ENCODE measurements at regions not wholly inside any gene's neighbourhood (a gene's known extent, or its start where the extent isn't known, plus 50 kb on each side); places are given as distances from the start of the nearest gene placed in this dataset.

- H3K27me3 ChIP-seq (ENCODE audit: control insufficient read depth, low read length), result no peaks in the 10 kb centered on the region
- no peaks in the 10 kb centered on the region for H3K9me2 ChIP-seq (replicated peaks; ENCODE audit: control insufficient read depth, low read length)
- H3K36me3 ChIP-seq (ENCODE audit: control insufficient read depth, low read length), result no peaks in the 10 kb centered on the region
- TF ChIP-seq EZH2phosphoT487 (IDR thresholded peaks at IDR 0.05; ENCODE audit: borderline replicate concordance, low read length) (no peak), CTCF (IDR thresholded peaks at IDR 0.05; ENCODE audit: low read depth, low read length, poor library complexity, severe bottlenecking) (no peak)
- H3K4me3 ChIP-seq (ENCODE audit: low read length), result no peak overlapping the region
- no peaks in the 10 kb centered on the region for H4K20me1 ChIP-seq (ENCODE audit: control insufficient read depth, insufficient read depth, low read depth, low read length)
- no peaks in the 10 kb centered on the region for H3K79me2 ChIP-seq (ENCODE audit: control insufficient read depth, low read length)
- no peak overlapping the region for H3K27ac ChIP-seq (ENCODE audit: low read depth, low read length)
- peaks cover 10% of the 10 kb centered on the region for H3K4me1 ChIP-seq (ENCODE audit: control insufficient read depth, low read length)
- no peak overlapping the region for H3K4me2 ChIP-seq (ENCODE audit: low read length)
- H3F3A ChIP-seq (ENCODE audit: control insufficient read depth, insufficient read depth), result no peaks in the 10 kb centered on the region
- H3K9me3 ChIP-seq (ENCODE audit: control insufficient read depth, insufficient read depth, low read length), result no peaks in the 10 kb centered on the region; the same call in 1 of the 2 replicates
Observed at GRCh38 chr6:14470101-14470500, 352.5 kb downstream of the CD83 start.

GRCh38 chr6:14470671-14471070, 353.1 kb downstream of the CD83 start:
- Histone ChIP-seq H3K79me2 (ENCODE audit: control insufficient read depth, low read length) (no peaks in the 10 kb centered on the region), H3K4me2 (ENCODE audit: low read length) (no peak overlapping the region), H3K4me1 (ENCODE audit: control insufficient read depth, low read length) (peaks cover 10% of the 10 kb centered on the region), H3K36me3 (ENCODE audit: control insufficient read depth, low read length) (no peaks in the 10 kb centered on the region), H3K9me2 (replicated peaks; ENCODE audit: control insufficient read depth, low read length) (no peaks in the 10 kb centered on the region), H3K4me3 (ENCODE audit: low read length) (no peak overlapping the region), H3K27ac (ENCODE audit: low read depth, low read length) (no peak overlapping the region), H3K27me3 (ENCODE audit: control insufficient read depth, low read length) (no peaks in the 10 kb centered on the region), H3F3A (ENCODE audit: control insufficient read depth, insufficient read depth) (no peaks in the 10 kb centered on the region), H4K20me1 (ENCODE audit: control insufficient read depth, insufficient read depth, low read depth, low read length) (no peaks in the 10 kb centered on the region), H3K9me3 (ENCODE audit: control insufficient read depth, insufficient read depth, low read length) (no peaks in the 10 kb centered on the region; the same call in 1 of the 2 replicates)
- TF ChIP-seq EZH2phosphoT487 (IDR thresholded peaks at IDR 0.05; ENCODE audit: borderline replicate concordance, low read length), result no peak
- no peak for TF ChIP-seq CTCF (IDR thresholded peaks at IDR 0.05; ENCODE audit: low read depth, low read length, poor library complexity, severe bottlenecking)

GRCh38 chr6:14472255-14472985, 354.8 kb downstream of the CD83 start:
- Histone ChIP-seq H4K20me1 (ENCODE audit: control insufficient read depth, insufficient read depth, low read depth, low read length) (no peaks in the 10 kb centered on the region), H3K9me3 (ENCODE audit: control insufficient read depth, insufficient read depth, low read length) (no peaks in the 10 kb centered on the region; the same call in 1 of the 2 replicates), H3K4me2 (ENCODE audit: low read length) (no peak overlapping the region), H3F3A (ENCODE audit: control insufficient read depth, insufficient read depth) (no peaks in the 10 kb centered on the region), H3K79me2 (ENCODE audit: control insufficient read depth, low read length) (no peaks in the 10 kb centered on the region), H3K27ac (ENCODE audit: low read depth, low read length) (no peak overlapping the region), H3K9me2 (replicated peaks; ENCODE audit: control insufficient read depth, low read length) (no peaks in the 10 kb centered on the region), H3K36me3 (ENCODE audit: control insufficient read depth, low read length) (no peaks in the 10 kb centered on the region), H3K4me3 (ENCODE audit: low read length) (no peak overlapping the region), H3K4me1 (ENCODE audit: control insufficient read depth, low read length) (peaks cover 10% of the 10 kb centered on the region), H3K27me3 (ENCODE audit: control insufficient read depth, low read length) (no peaks in the 10 kb centered on the region)
- TF ChIP-seq EZH2phosphoT487 (IDR thresholded peaks at IDR 0.05; ENCODE audit: borderline replicate concordance, low read length), result no peak
- TF ChIP-seq CTCF (IDR thresholded peaks at IDR 0.05; ENCODE audit: low read depth, low read length, poor library complexity, severe bottlenecking), result no peak
